ENCODE measurements at regions not wholly inside any gene's neighbourhood (a gene's known extent, or its start where the extent isn't known, plus 50 kb on each side); places are given as distances from the start of the nearest gene placed in this dataset.

GRCh38 chr6:22699151-22699550, 129.8 kb downstream of the HDGFL1 start:
- H3K27me3 ChIP-seq = no peaks in the 10 kb centered on the region
- no peaks in the 10 kb centered on the region for H3K4me1 ChIP-seq
- 37% methylated on average over 6 of the region's 6 CpGs for WGBS (ENCODE audit: insufficient coverage, low coverage, low lambda C conversion rate, missing lambda C conversion rate)
- no peak overlapping the region for H3K27ac ChIP-seq
- no peak overlapping the region for H3K4me3 ChIP-seq
- no peaks in the 10 kb centered on the region for H3K9me3 ChIP-seq
- DNase-seq (no peak), ATAC-seq (no peak)
- H3K36me3 ChIP-seq = no peaks in the 10 kb centered on the region
- TF ChIP-seq POLR2A (IDR thresholded peaks at IDR 0.05) = no peak
- no peak for TF ChIP-seq CTCF (IDR thresholded peaks at IDR 0.05)
- intact Hi-C loops (cut with DNase I) = no loop called here

- intact Hi-C loops (cut with DNase I) = no loop called here
- ATAC-seq (no peak), DNase-seq (no peak)
- Histone ChIP-seq H3K4me3 (no peak overlapping the region), H3K36me3 (no peaks in the 10 kb centered on the region), H3K27me3 (no peaks in the 10 kb centered on the region), H3K4me1 (no peaks in the 10 kb centered on the region), H3K9me3 (no peaks in the 10 kb centered on the region), H3K27ac (no peak overlapping the region)
- TF ChIP-seq CTCF (IDR thresholded peaks at IDR 0.05) = no peak
- WGBS (ENCODE audit: insufficient coverage, low coverage, low lambda C conversion rate, missing lambda C conversion rate) = 48% methylated on average over 5 of the region's 5 CpGs
Measured at GRCh38 chr6:22706651-22707050, 137.3 kb downstream of the HDGFL1 start.

GRCh38 chr6:22708469-22708868, 139.1 kb downstream of the HDGFL1 start:
- no peaks in the 10 kb centered on the region for H3K4me1 ChIP-seq
- WGBS (ENCODE audit: insufficient coverage, low coverage, low lambda C conversion rate, missing lambda C conversion rate) = 52% methylated on average over 2 of the region's 2 CpGs

GRCh38 chr6:22709803-22710202, 140.4 kb downstream of the HDGFL1 start:
- Histone ChIP-seq H3K9me3 (no peaks in the 10 kb centered on the region), H3K27me3 (no peaks in the 10 kb centered on the region), H3K4me1 (no peaks in the 10 kb centered on the region), H3K27ac (no peak overlapping the region), H3K36me3 (no peaks in the 10 kb centered on the region), H3K4me3 (no peak overlapping the region)
- WGBS (ENCODE audit: insufficient coverage, low coverage, low lambda C conversion rate, missing lambda C conversion rate) = 59% methylated on average over 3 of the region's 3 CpGs
- intact Hi-C loops (cut with DNase I) = no loop called here
- ATAC-seq (no peak), DNase-seq (no peak)
- TF ChIP-seq POLR2A (IDR thresholded peaks at IDR 0.05) (no peak), CTCF (IDR thresholded peaks at IDR 0.05) (no peak)

More at GRCh38 chr6:22708469-22708868, 139.1 kb downstream of the HDGFL1 start:
- DNase-seq (no peak), ATAC-seq (no peak)
- no peak overlapping the region for H3K4me3 ChIP-seq
- no peaks in the 10 kb centered on the region for H3K27me3 ChIP-seq
- no peak overlapping the region for H3K27ac ChIP-seq
- intact Hi-C loops (cut with DNase I) = no loop called here
- no peaks in the 10 kb centered on the region for H3K9me3 ChIP-seq
- no peak for TF ChIP-seq POLR2A (IDR thresholded peaks at IDR 0.05)
- TF ChIP-seq CTCF (IDR thresholded peaks at IDR 0.05) = no peak
- no peaks in the 10 kb centered on the region for H3K36me3 ChIP-seq

- Histone ChIP-seq H3K27me3 (no peaks in the 10 kb centered on the region), H3K27ac (no peak overlapping the region), H3K4me3 (no peak overlapping the region), H3K4me1 (no peaks in the 10 kb centered on the region), H3K36me3 (no peaks in the 10 kb centered on the region), H3K9me3 (no peaks in the 10 kb centered on the region)
- ATAC-seq = no peak
- TF ChIP-seq POLR2A (IDR thresholded peaks at IDR 0.05) (no peak), CTCF (IDR thresholded peaks at IDR 0.05) (no peak)
- 42% methylated on average over 1 of the region's 1 CpG for WGBS (ENCODE audit: insufficient coverage, low coverage, low lambda C conversion rate, missing lambda C conversion rate)
- intact Hi-C loops (cut with DNase I) = no loop called here
- DNase-seq = no peak
Measured at GRCh38 chr6:22716721-22717120, 147.4 kb downstream of the HDGFL1 start.

Data from right lobe of liver (tissue), 6 donors.